ENCODE measurements at regions not wholly inside any gene's neighbourhood (a gene's known extent, or its start where the extent isn't known, plus 50 kb on each side); places are given as distances from the start of the nearest gene placed in this dataset.

DNA sequence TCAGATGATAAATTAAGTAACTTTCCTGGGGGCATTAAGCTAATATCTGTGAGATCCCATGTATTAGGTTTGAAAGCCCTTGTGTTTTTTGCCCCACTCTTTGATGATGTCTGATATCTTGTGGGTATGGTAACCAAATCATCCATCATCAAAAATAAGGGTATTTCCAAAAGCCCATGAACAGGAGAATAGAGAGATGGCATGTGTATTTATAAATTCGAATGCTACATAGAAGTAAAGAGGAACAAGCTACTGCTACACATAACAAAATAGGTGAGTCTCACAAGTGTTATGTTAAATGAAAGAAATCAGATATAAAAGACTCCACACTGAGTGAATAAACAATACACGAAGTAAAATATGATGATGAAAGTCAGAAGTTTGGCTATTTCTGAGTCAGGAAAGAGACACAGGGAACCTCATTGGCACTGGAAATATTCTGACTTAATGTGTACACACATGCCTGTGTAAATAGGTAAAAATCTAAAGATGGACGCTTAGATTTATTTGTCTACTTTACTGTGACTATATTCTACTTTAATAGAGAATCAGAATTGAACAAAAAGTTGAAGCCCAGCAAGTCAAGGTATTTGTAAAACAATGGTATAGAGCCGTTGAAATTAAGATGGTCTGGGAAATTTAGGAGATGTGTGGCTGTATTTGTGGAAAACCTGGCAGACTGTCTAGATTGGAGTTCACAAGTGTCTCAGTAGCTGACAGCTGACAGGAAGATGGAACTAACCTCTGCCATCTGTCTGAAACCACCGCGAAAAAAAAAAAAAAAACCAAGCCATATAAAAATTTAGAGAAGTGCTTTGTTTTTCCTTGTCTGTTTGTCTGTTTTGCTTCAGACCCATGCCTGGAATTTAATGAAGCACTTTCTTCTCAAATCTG lies 111.0 kb upstream of the TGFBR2 start:
- TF ChIP-seq, protein P1, sequence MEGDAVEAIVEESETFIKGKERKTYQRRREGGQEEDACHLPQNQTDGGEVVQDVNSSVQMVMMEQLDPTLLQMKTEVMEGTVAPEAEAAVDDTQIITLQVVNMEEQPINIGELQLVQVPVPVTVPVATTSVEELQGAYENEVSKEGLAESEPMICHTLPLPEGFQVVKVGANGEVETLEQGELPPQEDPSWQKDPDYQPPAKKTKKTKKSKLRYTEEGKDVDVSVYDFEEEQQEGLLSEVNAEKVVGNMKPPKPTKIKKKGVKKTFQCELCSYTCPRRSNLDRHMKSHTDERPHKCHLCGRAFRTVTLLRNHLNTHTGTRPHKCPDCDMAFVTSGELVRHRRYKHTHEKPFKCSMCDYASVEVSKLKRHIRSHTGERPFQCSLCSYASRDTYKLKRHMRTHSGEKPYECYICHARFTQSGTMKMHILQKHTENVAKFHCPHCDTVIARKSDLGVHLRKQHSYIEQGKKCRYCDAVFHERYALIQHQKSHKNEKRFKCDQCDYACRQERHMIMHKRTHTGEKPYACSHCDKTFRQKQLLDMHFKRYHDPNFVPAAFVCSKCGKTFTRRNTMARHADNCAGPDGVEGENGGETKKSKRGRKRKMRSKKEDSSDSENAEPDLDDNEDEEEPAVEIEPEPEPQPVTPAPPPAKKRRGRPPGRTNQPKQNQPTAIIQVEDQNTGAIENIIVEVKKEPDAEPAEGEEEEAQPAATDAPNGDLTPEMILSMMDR (IDR thresholded peaks at IDR 0.05), result no peak
- no peak for TF ChIP-seq POLR2AphosphoS5 (IDR thresholded peaks at IDR 0.05)
- TF ChIP-seq POLR2A (IDR thresholded peaks at IDR 0.05), result no peak
